GM12892 (cell line): ENCODE measurements at regions not wholly inside any gene's neighbourhood (a gene's known extent, or its start where the extent isn't known, plus 50 kb on each side); places are given as distances from the start of the nearest gene placed in this dataset.

Source experiments
- POLR2A ChIP-seq: IDR thresholded peaks from 2 replicates; pipeline ENCODE4 v1.6.1; 2011; ENCODE audit warnings: low read depth, low read length, control low read depth
- TAF1 ChIP-seq: IDR thresholded peaks from 2 replicates; pipeline ENCODE4 v1.6.1; 2011; ENCODE audit warnings: low read depth, mild to moderate bottlenecking, control low read depth, low read length, borderline replicate concordance

DNA sequence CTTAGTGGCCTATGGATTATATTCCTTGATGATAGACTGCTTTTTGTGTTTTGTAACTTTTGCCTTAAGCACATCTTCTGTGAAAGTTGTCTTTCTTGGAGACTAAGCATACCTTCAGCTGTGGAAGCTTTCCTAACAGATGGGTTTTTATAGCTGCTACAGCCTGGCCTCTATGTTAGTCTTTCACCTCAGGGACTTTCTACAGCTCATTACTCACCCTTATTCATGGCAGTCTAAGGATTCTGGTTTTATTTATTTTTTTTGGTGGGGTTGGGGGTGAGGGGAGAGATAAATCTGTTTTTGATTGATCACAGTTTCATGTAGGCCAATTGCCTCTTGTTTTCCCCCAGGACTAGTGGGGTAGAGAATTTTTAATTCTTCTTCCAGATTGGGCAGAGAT lies 219.9 kb downstream of the DKK1 start:
- TF ChIP-seq TAF1 (no peak), POLR2A (no peak)
